GM19043 (cell line): ENCODE measurements at regions not wholly inside any gene's neighbourhood (a gene's known extent, or its start where the extent isn't known, plus 50 kb on each side); places are given as distances from the start of the nearest gene placed in this dataset.

Experiments used
- ATAC-seq: cut with Tn5 transposase; IDR thresholded peaks from one replicate; pipeline ENCODE4 v1.9.1; 2021; ENCODE audit warnings: low read depth; ENCODE audit not compliant: unreplicated experiment

DNA sequence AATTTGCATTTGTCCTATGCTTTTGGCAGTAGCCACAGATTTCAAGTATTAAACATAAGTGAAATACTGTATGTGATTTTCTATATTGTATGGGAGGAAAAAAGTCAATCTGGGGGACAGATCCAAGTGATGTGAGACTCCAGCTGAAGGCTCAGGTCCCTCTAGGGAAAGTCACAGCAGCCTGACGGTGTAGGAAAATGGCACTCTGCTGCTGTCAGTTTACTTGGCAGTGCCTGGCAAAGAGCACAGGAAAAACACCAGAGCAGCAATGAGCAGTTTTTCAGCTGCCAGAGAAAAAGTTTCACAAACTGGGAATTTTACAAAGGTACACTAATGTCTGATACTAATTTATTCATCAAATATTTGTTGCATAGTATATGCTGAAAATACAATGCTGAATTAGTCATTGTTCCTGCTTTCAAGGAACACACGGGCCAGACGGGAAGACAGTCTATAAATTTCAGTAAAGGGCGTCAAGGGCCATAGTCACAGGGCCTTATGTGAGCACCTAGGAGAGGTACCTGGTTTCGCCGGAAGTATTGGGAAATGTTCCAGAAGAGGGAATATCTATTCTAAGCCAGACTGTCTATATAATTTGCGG is 66.2 kb upstream of the SLC38A2 start:
- no peak for ATAC-seq

DNA sequence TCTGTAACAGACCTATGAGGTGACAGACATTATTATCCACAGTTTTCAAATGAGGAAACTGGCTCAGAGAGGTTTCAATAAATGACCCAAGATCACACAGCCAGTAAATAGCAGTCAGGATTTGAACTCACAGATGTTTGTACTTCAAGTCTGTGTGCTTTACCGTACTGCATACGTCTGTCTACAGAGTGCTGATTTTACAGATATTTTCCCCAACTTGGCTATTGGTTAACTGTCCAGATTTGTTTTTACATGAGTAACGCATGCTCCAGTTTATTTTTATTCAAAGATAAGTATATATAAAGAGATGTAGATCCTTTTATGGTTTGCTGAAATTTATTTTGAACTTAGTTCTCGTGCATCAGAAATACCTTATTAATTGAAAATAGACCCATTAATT is 65.7 kb upstream of the SLC38A2 start:
- ATAC-seq = no peak

DNA sequence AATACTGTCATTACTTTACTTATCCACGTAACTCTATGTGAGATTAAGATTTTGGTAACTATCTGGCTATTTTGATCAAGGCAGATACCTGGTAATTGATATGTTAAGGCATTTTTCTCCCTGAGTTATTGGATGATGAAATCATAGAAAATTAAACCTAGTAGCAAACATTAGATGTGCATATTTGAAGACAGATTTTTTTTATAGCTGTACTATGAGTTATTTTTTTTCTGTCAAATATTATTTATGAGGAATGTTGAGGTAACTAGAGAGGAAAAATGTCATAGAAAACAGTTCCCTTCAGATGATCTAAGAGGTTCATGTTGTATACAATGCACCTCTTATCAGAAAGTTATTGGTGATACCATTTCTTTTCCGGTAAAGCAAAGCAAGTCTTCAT is 64.9 kb upstream of the SLC38A2 start:
- ATAC-seq = no peak

DNA sequence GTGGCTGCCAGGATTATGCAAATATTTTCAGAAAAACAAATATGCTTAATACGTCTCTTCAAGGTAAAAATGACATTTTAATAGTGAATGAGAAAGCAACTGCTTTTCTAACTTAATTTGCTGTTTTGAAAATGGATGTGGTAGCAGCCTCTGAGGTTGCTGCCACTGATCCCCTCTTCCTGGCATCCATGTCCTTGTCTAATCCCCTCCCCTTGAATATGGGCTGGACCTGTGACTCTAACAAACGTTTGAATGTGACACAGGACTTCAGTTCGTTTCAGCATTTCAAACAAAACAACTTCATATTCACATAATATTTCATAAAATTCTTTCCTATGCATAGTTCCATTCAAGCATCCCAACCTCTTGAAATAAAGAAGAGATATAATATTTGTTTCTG is 64.2 kb upstream of the SLC38A2 start:
- no peak for ATAC-seq

DNA sequence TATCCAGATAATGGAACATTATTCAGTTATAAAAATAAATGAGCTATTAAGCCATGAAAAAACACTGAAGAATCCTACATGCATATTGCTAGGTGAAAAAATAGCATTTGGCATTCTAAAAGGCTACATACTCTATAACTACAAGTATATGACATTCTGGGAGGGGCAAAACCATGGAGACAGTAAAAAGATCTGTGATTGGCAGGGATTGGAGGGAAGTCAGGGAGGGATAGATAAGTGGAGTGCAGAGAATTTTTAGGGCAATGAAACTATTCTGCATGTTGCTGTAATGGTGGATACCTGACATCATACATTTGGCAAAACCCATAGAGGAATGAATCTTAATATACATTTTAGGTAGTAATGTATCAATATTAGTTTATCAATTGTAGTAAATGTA is 63.1 kb upstream of the SLC38A2 start:
- no peak for ATAC-seq

DNA sequence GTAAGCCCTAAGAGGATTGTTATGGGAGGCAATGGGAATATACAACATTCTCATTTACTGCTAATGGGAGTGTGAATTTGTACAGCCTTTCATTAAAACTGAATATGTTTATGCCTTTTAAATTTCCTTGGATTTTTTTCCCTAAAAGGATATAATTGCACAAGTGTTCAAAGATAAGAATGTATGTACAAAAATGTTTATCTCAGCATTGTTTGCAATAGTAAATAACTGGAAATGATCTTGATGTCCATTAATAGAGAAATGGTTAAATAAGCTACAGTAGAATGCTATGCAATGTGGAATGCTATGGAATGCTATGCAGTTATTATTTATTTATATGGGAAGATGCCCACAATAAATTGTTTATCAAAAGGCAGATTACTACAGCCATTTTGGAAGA is 62.5 kb upstream of the SLC38A2 start:
- ATAC-seq = no peak

DNA sequence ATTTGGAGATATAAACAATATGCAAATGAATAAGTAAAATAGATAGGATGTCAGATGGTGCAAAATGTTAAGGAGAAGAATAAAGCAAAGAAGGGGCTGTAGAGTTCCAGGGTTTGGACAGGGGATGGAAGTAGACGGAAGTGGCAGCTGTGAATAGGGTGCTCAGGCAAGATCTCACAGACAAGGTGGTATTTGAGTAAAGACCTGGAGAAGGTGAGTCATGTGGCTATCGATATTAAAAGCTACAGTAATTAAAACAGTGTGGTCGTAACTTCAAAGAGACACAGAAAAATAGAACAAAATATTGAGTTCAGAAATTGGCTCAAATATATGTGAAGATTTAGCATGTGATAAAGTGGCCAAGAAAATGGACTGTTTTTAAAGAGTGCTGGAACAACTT is 61.3 kb upstream of the SLC38A2 start:
- no peak for ATAC-seq

DNA sequence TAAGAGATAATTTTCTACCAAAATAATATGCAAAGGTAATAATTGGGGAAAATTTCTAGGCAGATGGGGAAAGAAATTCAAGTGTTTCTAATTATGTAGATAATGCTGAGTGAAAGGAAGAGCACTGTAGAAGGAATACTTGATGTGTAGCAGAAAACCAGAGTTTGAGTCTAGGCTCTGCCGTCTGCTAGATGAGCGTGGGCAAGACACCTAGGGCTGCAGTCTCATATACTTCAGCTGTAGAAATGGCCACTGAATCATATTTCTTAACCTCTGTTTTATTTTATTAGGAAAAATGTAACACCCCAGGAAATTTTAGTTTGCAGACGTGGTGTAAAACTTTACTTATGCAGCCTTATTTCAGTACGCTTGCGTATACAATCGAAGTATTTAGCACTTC is 59.8 kb upstream of the SLC38A2 start:
- no peak for ATAC-seq

DNA sequence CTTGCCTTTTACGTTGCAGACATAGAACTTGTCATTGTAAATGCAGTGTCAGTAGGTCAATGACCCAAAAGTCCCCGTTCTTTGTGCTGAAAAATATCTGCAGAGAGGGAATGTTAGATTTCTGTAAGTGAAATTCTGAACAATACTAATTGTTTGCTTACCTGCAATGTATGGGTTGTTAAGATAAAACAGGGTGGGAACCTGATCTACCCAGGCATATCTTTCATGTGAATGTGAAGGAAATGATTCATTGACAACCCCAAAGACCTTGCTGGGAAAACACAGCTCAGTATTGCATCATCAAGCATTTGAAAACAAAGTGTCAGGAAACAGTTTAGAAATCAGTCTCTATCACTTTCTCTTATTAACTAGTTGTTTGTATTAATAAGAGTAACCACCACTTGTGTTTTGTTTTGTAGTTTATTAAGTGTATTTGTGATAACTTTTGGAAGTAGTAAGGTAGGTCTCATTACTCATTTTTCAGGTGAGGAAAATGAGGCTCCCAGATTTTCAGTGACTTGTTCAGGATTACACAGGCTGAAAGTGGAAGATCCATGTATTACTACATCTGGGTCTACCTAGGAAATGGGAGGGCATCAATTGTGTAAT is 57.9 kb upstream of the SLC38A2 start:
- ATAC-seq = peak; percentile 61
